GM12878 (cell line): ENCODE measurements at regions not wholly inside any gene's neighbourhood (a gene's known extent, or its start where the extent isn't known, plus 50 kb on each side); places are given as distances from the start of the nearest gene placed in this dataset.

Source experiments
- ATAC-seq: fragments of 200-7000 bp; cut with Tn5 transposase; 3 replicates; pipeline ENCODE4 v1.9.1; 2020; ENCODE audit warnings: mild to moderate bottlenecking, moderate library complexity
- BruUV-seq: library from RNA; stranded (reverse); fragments of 400-500 nt; replicated peaks from 2 replicates; lab custom pipeline; 2021; lab: Mats Ljungman, UMichigan
- CTCF ChIA-PET: fragments of 300-600 bp; sonication (Branson Sonifier 250); formaldehyde crosslinking; extraction: SDS; loops from one replicate; lab custom pipeline; 2021; ENCODE audit warnings: inconsistent platforms; lab: Yijun Ruan, JAX
- POLR2A ChIA-PET: fragments of 350-600 bp; formaldehyde crosslinking; extraction: SDS; loops from one replicate; lab custom pipeline; 2021; ENCODE audit warnings: inconsistent platforms; lab: Charles Lee
- RAD21 ChIA-PET: fragments of 300-600 bp; sonication (Branson Sonifier 250); formaldehyde crosslinking; loops from one replicate; lab custom pipeline; 2023; ENCODE audit warnings: antibody characterized with exemption; ENCODE audit not compliant: unreplicated experiment; lab: Charles Lee
- SMC1A ChIA-PET: fragments of 300-600 bp; sonication (Branson Sonifier 250); formaldehyde crosslinking; loops from one replicate; lab custom pipeline; 2023; ENCODE audit not compliant: unreplicated experiment, uncharacterized antibody; lab: Charles Lee
- DNase-seq: peaks from one replicate; pipeline ENCODE4 v3.0.0-alpha.2; 2011; ENCODE audit warnings: low read depth, low spot score
- FAIRE-seq: peaks from 3 replicates; lab custom pipeline; 2011; peaks lifted over from hg19 to GRCh38; lab: Jason Lieb, UNC
- H2AFZ ChIP-seq: 2 replicates; pipeline ENCODE4 v1.6.0; 2011; ENCODE audit warnings: low read depth, low read length, control low read depth; ENCODE audit not compliant: control insufficient read depth
- H3K27ac ChIP-seq: 2 replicates; pipeline ENCODE4 v1.5.1; 2011; ENCODE audit warnings: control low read depth; ENCODE audit not compliant: control insufficient read depth, insufficient read depth
- H3K27me3 ChIP-seq, 2 experiments: replicated peaks in 1 of 2; 2 replicates each; pipeline versions ENCODE4 v1.6.0 to v1.6.1; 2011; ENCODE audit warnings: low read length in 1 of 2; ENCODE audit not compliant: control insufficient read depth in 2 of 2, insufficient read depth in 2 of 2
- H3K36me3 ChIP-seq, 2 experiments: 2 replicates each; pipeline ENCODE4 v1.5.1; 2011; ENCODE audit warnings: low read length in 1 of 2; ENCODE audit not compliant: control insufficient read depth in 2 of 2, insufficient read depth in 2 of 2
- H3K4me1 ChIP-seq: 2 replicates; pipeline ENCODE4 v1.6.1; 2011; ENCODE audit warnings: mild to moderate bottlenecking, low read length, moderate library complexity, mixed read lengths; ENCODE audit not compliant: control insufficient read depth, insufficient read depth
- H3K4me2 ChIP-seq: 2 replicates; pipeline ENCODE4 v1.6.0; 2011; ENCODE audit warnings: control low read depth; ENCODE audit not compliant: control insufficient read depth, insufficient read depth
- H3K4me3 ChIP-seq: fragments of 200-600 bp; sonication (generic); 2 replicates; pipeline ENCODE4 v1.5.1; 2016
- H3K79me2 ChIP-seq: 2 replicates; pipeline ENCODE4 v1.6.0; 2011; ENCODE audit warnings: low read length; ENCODE audit not compliant: control insufficient read depth, insufficient read depth
- H3K9ac ChIP-seq: 2 replicates; pipeline ENCODE4 v1.8.0; 2011; ENCODE audit warnings: low read length, control low read depth, mixed read lengths; ENCODE audit not compliant: control insufficient read depth, insufficient read depth
- H3K9me3 ChIP-seq: replicated peaks from 3 replicates; pipeline ENCODE4 v1.5.1; 2011; ENCODE audit warnings: mild to moderate bottlenecking, low read length; ENCODE audit not compliant: control insufficient read depth, insufficient read depth
- H4K20me1 ChIP-seq: 2 replicates; pipeline ENCODE4 v1.6.0; 2011; ENCODE audit not compliant: control insufficient read depth, insufficient read depth
- CHD2 ChIP-seq: IDR thresholded peaks from 2 replicates; pipeline ENCODE4 v1.6.1; 2011; ENCODE audit warnings: low read depth, low read length, improper control_type of control experiment, borderline replicate concordance
- E2F8 ChIP-seq: fragments of 450-650 bp; IDR thresholded peaks from 2 replicates; pipeline ENCODE4 v1.6.1; 2018; ENCODE audit warnings: mild to moderate bottlenecking, low read depth, moderate library complexity; ENCODE audit not compliant: partially characterized antibody
- FOS ChIP-seq: IDR thresholded peaks from 3 replicates; pipeline ENCODE4 v1.6.1; 2011; ENCODE audit warnings: borderline replicate concordance; ENCODE audit not compliant: insufficient read length; ENCODE audit errors: extremely low read depth
- IKZF2 ChIP-seq, 2 experiments: fragments of 450-650 bp; IDR thresholded peaks; 2 replicates each; pipeline ENCODE4 v1.6.1; 2017; ENCODE audit warnings: mild to moderate bottlenecking in 2 of 2, moderate library complexity in 2 of 2
- IRF4 ChIP-seq: IDR thresholded peaks from 2 replicates; pipeline ENCODE4 v1.6.1; 2011; ENCODE audit warnings: low read depth, low read length
- SIX5 ChIP-seq: IDR thresholded peaks from 2 replicates; pipeline ENCODE4 v1.6.1; 2011; ENCODE audit warnings: mild to moderate bottlenecking, low read depth, low read length, moderate library complexity; ENCODE audit not compliant: severe bottlenecking
- TBL1XR1 ChIP-seq: IDR thresholded peaks from 2 replicates; pipeline ENCODE4 v1.6.1; 2012; ENCODE audit warnings: low read depth, low read length, improper control_type of control experiment
- WGBS: methylation state at CpG from one replicate; pipeline ENCODE4 v1.1.6; 2016; ENCODE audit warnings: low lambda C conversion rate; ENCODE audit not compliant: insufficient replicate concordance, insufficient coverage; ENCODE audit errors: missing lambda C conversion rate; 5-methylcytosine and 5-hydroxymethylcytosine counted together
- in situ Hi-C: fragments of 300-500 bp; cut with MboI; formaldehyde crosslinking; loops from 9 replicates; pipeline ENCODE4 v1.14.3; 2018; ENCODE audit warnings: mixed read lengths
- intact Hi-C: fragments of 100-400 bp; cut with micrococcal nuclease; formaldehyde crosslinking; loops from one replicate; pipeline ENCODE4 v1.14.2; 2022; ENCODE audit not compliant: unreplicated experiment

GRCh38 chr3:177594096-177594495 is 396.8 kb upstream of the TBL1XR1 start:
- TF ChIP-seq E2F8 (no peak), IKZF2 (IDR thresholded peaks at IDR 0.05) (no peak), IRF4 (no peak), CHD2 (no peak), SIX5 (no peak), TBL1XR1 (no peak), FOS (no peak)
- Histone ChIP-seq H3K4me3 (no peak overlapping the region), H2AFZ (no peak overlapping the region), H3K79me2 (no peaks in the 10 kb centered on the region), H3K27ac (no peak overlapping the region), H3K36me3 (no peaks in the 10 kb centered on the region), H4K20me1 (no peaks in the 10 kb centered on the region), H3K27me3 (no peaks in the 10 kb centered on the region), H3K4me1 (peaks cover 34% of the 10 kb centered on the region), H3K4me2 (no peak overlapping the region), H3K9ac (no peak overlapping the region), H3K9me3 (no peaks in the 10 kb centered on the region; the same call in 2 of the 3 replicates)
- in situ Hi-C loops (no loop called here), intact Hi-C loops (loop anchor here (5.0 kb wide), 1 partner anchor 147 kb away; no protein-coding TSS in a partner anchor)
- ATAC-seq, result no peak
- ChIA-PET CTCF (no interaction called here), RAD21 (no interaction called here), SMC1A (no interaction called here), POLR2A (no interaction called here)
- WGBS, result 98% methylated on average over 6 of the region's 6 CpGs
- DNase-seq, result no peak
- FAIRE-seq, result no peak
- no TSS peak for BruUV-seq
